GM12873 (cell line): ENCODE measurements at regions not wholly inside any gene's neighbourhood (a gene's known extent, or its start where the extent isn't known, plus 50 kb on each side); places are given as distances from the start of the nearest gene placed in this dataset.

Source experiments
- CTCF ChIP-seq: IDR thresholded peaks from 2 replicates; pipeline ENCODE4 v1.5.1; 2012; ENCODE audit warnings: low read depth, mild to moderate bottlenecking, moderate library complexity, low read length, control low read depth; ENCODE audit not compliant: insufficient read depth; ENCODE audit errors: missing control alignments

- TF ChIP-seq CTCF: no peak
Measured at GRCh38 chr4:189143263-189143952, 797.3 kb upstream of the FRG1 start.

- no peak for TF ChIP-seq CTCF
Measured at GRCh38 chr4:189147005-189147929, 793.4 kb upstream of the FRG1 start.

- TF ChIP-seq CTCF: no peak
Measured at GRCh38 chr4:189162073-189162789, 778.4 kb upstream of the FRG1 start.

GRCh38 chr4:189162888-189163287, 777.8 kb upstream of the FRG1 start:
- no peak for TF ChIP-seq CTCF

GRCh38 chr4:189176002-189176401, 764.7 kb upstream of the FRG1 start:
- no peak for TF ChIP-seq CTCF

- no peak for TF ChIP-seq CTCF
Measured at GRCh38 chr4:189177130-189177529, 763.5 kb upstream of the FRG1 start.
